SK-N-SH (cell line): ENCODE measurements at regions not wholly inside any gene's neighbourhood (a gene's known extent, or its start where the extent isn't known, plus 50 kb on each side); places are given as distances from the start of the nearest gene placed in this dataset.

Experiments used
- CTCF ChIA-PET: fragments of 300-600, 350-600 bp; formaldehyde crosslinking; extraction: SDS; loops from one replicate; lab custom pipeline; 2021; lab: Yijun Ruan, JAX
- POLR2A ChIA-PET: fragments of 350-600 bp; sonication (Branson Sonifier 250); formaldehyde crosslinking; extraction: SDS; loops from one replicate; lab custom pipeline; 2020; ENCODE audit warnings: antibody characterized with exemption, inconsistent platforms; lab: Yijun Ruan, JAX
- DNase-seq: peaks from one replicate; pipeline ENCODE4 v3.0.0; 2012
- H2AFZ ChIP-seq: fragments of 200-600 bp; sonication (generic); 2 replicates; pipeline ENCODE4 v1.8.1; 2016; ENCODE audit warnings: antibody characterized with exemption, mild to moderate bottlenecking, low read depth
- H3F3A ChIP-seq: fragments of 200-600 bp; sonication (generic); replicated peaks from 2 replicates; pipeline ENCODE3; 2016; ENCODE audit warnings: antibody characterized with exemption, mild to moderate bottlenecking; ENCODE audit not compliant: insufficient read depth
- H3K27ac ChIP-seq, 2 experiments: fragments of 200-500 bp in 1 of 2; fragments of 200-600 bp in 1 of 2; sonication (Bioruptor generic) in 1 of 2; sonication (generic), shearing (Covaris generic) in 1 of 2; 2 replicates each; pipeline versions ENCODE4 v1.5.1 to v1.6.1; 2014 to 2016; ENCODE audit warnings: low read depth in 2 of 2, inconsistent platforms in 1 of 2, low read length in 1 of 2, mild to moderate bottlenecking in 1 of 2, mixed read lengths in 1 of 2
- H3K27me3 ChIP-seq: fragments of 200-600 bp; sonication (generic), shearing (Covaris generic); 2 replicates; pipeline ENCODE4 v1.6.1; 2016; ENCODE audit warnings: mixed run types; ENCODE audit not compliant: insufficient read depth
- H3K36me3 ChIP-seq, 2 experiments: fragments of 200-500 bp in 1 of 2; fragments of 200-600 bp in 1 of 2; sonication (Bioruptor generic) in 1 of 2; sonication (generic) in 1 of 2; replicated peaks in 1 of 2; 2 replicates each; pipeline versions ENCODE3 to v1.5.1; 2014 to 2016; ENCODE audit warnings: low read length in 1 of 2, mild to moderate bottlenecking in 1 of 2; ENCODE audit not compliant: insufficient read depth in 2 of 2, control insufficient read depth in 1 of 2
- H3K4me1 ChIP-seq, 2 experiments: fragments of 200-500 bp in 1 of 2; fragments of 200-600 bp in 1 of 2; sonication (Bioruptor generic) in 1 of 2; sonication (generic), shearing (Covaris generic) in 1 of 2; 2 replicates each; pipeline versions ENCODE4 v1.5.1 to v1.6.1; 2014 to 2016; ENCODE audit warnings: low read depth in 1 of 2, low read length in 1 of 2, mixed run types in 1 of 2; ENCODE audit not compliant: insufficient read depth in 2 of 2, control insufficient read depth in 1 of 2
- H3K4me2 ChIP-seq: fragments of 200-600 bp; sonication (generic), shearing (Covaris generic); 2 replicates; pipeline ENCODE4 v1.6.1; 2017; ENCODE audit warnings: mixed run types
- H3K4me3 ChIP-seq, 2 experiments: fragments of 200-500 bp in 1 of 2; fragments of 200-600 bp in 1 of 2; sonication (Bioruptor generic) in 1 of 2; sonication (generic), shearing (Covaris generic) in 1 of 2; 2 replicates each; pipeline versions ENCODE4 v1.5.1 to v1.8.1; 2014 to 2016; ENCODE audit warnings: low read depth in 2 of 2, inconsistent platforms in 1 of 2, low read length in 1 of 2, mild to moderate bottlenecking in 1 of 2, mixed read lengths in 1 of 2, moderate library complexity in 1 of 2
- H3K79me2 ChIP-seq: fragments of 200-600 bp; sonication (generic); 2 replicates; pipeline ENCODE4 v1.8.1; 2017; ENCODE audit warnings: mild to moderate bottlenecking; ENCODE audit not compliant: insufficient read depth
- H3K9ac ChIP-seq: fragments of 200-600 bp; sonication (generic); 2 replicates; pipeline ENCODE4 v1.6.1; 2017; ENCODE audit warnings: mixed run types
- H3K9me2 ChIP-seq: fragments of 200-600 bp; sonication (generic); 2 replicates; pipeline ENCODE4 v1.6.1; 2017; ENCODE audit warnings: mixed run types
- H3K9me3 ChIP-seq: fragments of 200-600 bp; sonication (generic); 2 replicates; pipeline ENCODE4 v1.6.1; 2017; ENCODE audit warnings: mixed run types, mild to moderate bottlenecking, moderate library complexity
- H4K20me1 ChIP-seq: fragments of 200-600 bp; sonication (generic); 2 replicates; pipeline ENCODE4 v1.6.1; 2017; ENCODE audit warnings: mild to moderate bottlenecking, mixed run types; ENCODE audit not compliant: insufficient read depth
- CHD2 ChIP-seq: fragments of 150-350 bp; IDR thresholded peaks from 2 replicates; pipeline ENCODE4 v1.6.1; 2018; ENCODE audit warnings: low read length; ENCODE audit not compliant: partially characterized antibody
- IRF3 ChIP-seq: fragments of 150-350 bp; IDR thresholded peaks from 2 replicates; pipeline ENCODE4 v1.6.1; 2016; ENCODE audit warnings: mild to moderate bottlenecking, low read depth, low read length
- JUND ChIP-seq: IDR thresholded peaks from 2 replicates; pipeline ENCODE4 v1.4.0; 2012
- MEF2A ChIP-seq: IDR thresholded peaks from 2 replicates; pipeline ENCODE4 v1.4.0; 2012; ENCODE audit warnings: low read depth, borderline replicate concordance
- MXI1 ChIP-seq: IDR thresholded peaks from 2 replicates; pipeline ENCODE4 v1.6.1; 2012; ENCODE audit warnings: mild to moderate bottlenecking, low read depth, low read length, improper control_type of control experiment
- NRF1 ChIP-seq: IDR thresholded peaks from 2 replicates; pipeline ENCODE4 v1.6.1; 2012; ENCODE audit warnings: low read depth, mild to moderate bottlenecking, low read length
- PBX3 ChIP-seq: IDR thresholded peaks from 2 replicates; pipeline ENCODE4; 2012
- POLR2AphosphoS5 ChIP-seq: IDR thresholded peaks from 2 replicates; pipeline ENCODE4 v1.6.1; 2012; ENCODE audit warnings: low read depth, low read length
- RAD21 ChIP-seq: IDR thresholded peaks from 2 replicates; pipeline ENCODE4 v1.6.1; 2012; ENCODE audit warnings: mild to moderate bottlenecking, low read length
- REST ChIP-seq: IDR thresholded peaks from 2 replicates; pipeline ENCODE4 v1.6.1; 2012; ENCODE audit warnings: mild to moderate bottlenecking, low read depth, low read length, moderate library complexity
- RFX5 ChIP-seq: IDR thresholded peaks from 2 replicates; pipeline ENCODE4 v1.6.1; 2012; ENCODE audit warnings: mild to moderate bottlenecking, improper control_type of control experiment, low read length
- SMC3 ChIP-seq: IDR thresholded peaks from 2 replicates; pipeline ENCODE4 v1.6.1; 2012; ENCODE audit warnings: low read depth, low read length, improper control_type of control experiment
- TAF1 ChIP-seq: IDR thresholded peaks from 2 replicates; pipeline ENCODE4 v1.6.1; 2012; ENCODE audit warnings: low read depth, mild to moderate bottlenecking, low read length, moderate library complexity, borderline replicate concordance
- TCF12 ChIP-seq: IDR thresholded peaks from 2 replicates; pipeline ENCODE4 v1.4.0; 2012
- ZBTB33 ChIP-seq: IDR thresholded peaks from 2 replicates; pipeline ENCODE4 v1.4.0; 2012; ENCODE audit warnings: low read depth, borderline replicate concordance
- WGBS: methylation state at CpG from one replicate; pipeline ENCODE4 v1.1.6; 2017; ENCODE audit warnings: low lambda C conversion rate; 5-methylcytosine and 5-hydroxymethylcytosine counted together

DNA sequence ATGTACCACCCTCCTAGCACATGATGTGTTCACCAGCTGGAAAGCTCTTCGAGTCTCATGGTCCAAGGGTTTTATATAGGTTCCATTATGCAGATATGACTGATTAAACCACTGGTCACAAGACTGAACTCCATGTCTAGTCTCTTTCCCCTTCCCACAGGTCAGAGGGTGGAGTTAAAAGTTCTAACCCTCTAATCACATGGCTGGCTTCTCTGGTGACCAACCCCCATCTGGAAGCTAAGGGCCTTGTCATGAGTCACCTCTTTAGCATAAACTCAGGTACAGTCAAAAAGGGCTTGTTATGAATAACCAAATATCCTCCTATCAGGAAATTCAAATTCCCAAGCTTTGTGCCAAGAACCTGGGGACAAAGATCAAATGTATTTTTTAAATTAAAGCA lies 52.0 kb upstream of the KLHL31 start:
- Histone ChIP-seq H3K9me2 (no peaks in the 10 kb centered on the region), H2AFZ (no peak overlapping the region), H4K20me1 (no peaks in the 10 kb centered on the region), H3K79me2 (no peaks in the 10 kb centered on the region), H3K36me3 (no peaks in the 10 kb centered on the region), H3K9ac (no peak overlapping the region), H3K4me3 (no peak overlapping the region), H3F3A (no peaks in the 10 kb centered on the region), H3K4me1 (no peaks in the 10 kb centered on the region), H3K27ac (no peak overlapping the region), H3K9me3 (no peaks in the 10 kb centered on the region), H3K4me2 (no peak overlapping the region), H3K27me3 (peaks cover 40% of the 10 kb centered on the region; the same call in 1 of the 2 replicates)
- WGBS, result 0% methylated on average over 1 of the region's 1 CpG
- DNase-seq, result no peak
- CTCF ChIA-PET, result interaction anchor here (0.6 to 4.0 kb wide), 6 partner anchors 11 to 545 kb away, joined by 3 to 76 read pairs (median 18); no protein-coding TSS in a partner anchor
- no peak for TF ChIP-seq TCF12
- TF ChIP-seq IRF3, result no peak
- TF ChIP-seq REST, result no peak
- TF ChIP-seq PBX3, result no peak
- no peak for TF ChIP-seq RFX5
- no peak for TF ChIP-seq MXI1
- TF ChIP-seq POLR2AphosphoS5, result no peak
- TF ChIP-seq NRF1, result no peak
- TF ChIP-seq TAF1, result no peak
- no peak for TF ChIP-seq SMC3
- POLR2A ChIA-PET, result no interaction called here

- H3K9me2 ChIP-seq, result no peaks in the 10 kb centered on the region
- DNase-seq, result no peak
- H3F3A ChIP-seq, result no peaks in the 10 kb centered on the region
- peaks cover 47% of the 10 kb centered on the region; the same call in 1 of the 2 replicates for H3K27me3 ChIP-seq
- TF ChIP-seq REST (no peak), MEF2A (no peak), ZBTB33 (no peak), JUND (no peak), RAD21 (no peak), CHD2 (no peak)
- TF ChIP-seq, all 33 proteins: peak for 0
- H3K4me3 ChIP-seq, result no peak overlapping the region
- no peaks in the 10 kb centered on the region for H3K79me2 ChIP-seq
- no peaks in the 10 kb centered on the region for H4K20me1 ChIP-seq
- H3K9me3 ChIP-seq, result no peaks in the 10 kb centered on the region
- WGBS, result 4% methylated on average over 1 of the region's 1 CpG
- no peak overlapping the region for H3K27ac ChIP-seq
- no peaks in the 10 kb centered on the region for H3K36me3 ChIP-seq
- no peak overlapping the region for H3K9ac ChIP-seq
- H2AFZ ChIP-seq, result no peak overlapping the region
- H3K4me1 ChIP-seq, result no peaks in the 10 kb centered on the region
- H3K4me2 ChIP-seq, result no peak overlapping the region
- ChIA-PET CTCF (interaction anchor here (13.4 kb wide), 1 partner anchor 11 kb away, joined by 154 read pairs; no protein-coding TSS in a partner anchor), POLR2A (no interaction called here)
Measured at GRCh38 chr6:53715434-53715833, 49.9 kb upstream of the KLHL31 start.
